ENCODE measurements at regions not wholly inside any gene's neighbourhood (a gene's known extent, or its start where the extent isn't known, plus 50 kb on each side); places are given as distances from the start of the nearest gene placed in this dataset.

DNA sequence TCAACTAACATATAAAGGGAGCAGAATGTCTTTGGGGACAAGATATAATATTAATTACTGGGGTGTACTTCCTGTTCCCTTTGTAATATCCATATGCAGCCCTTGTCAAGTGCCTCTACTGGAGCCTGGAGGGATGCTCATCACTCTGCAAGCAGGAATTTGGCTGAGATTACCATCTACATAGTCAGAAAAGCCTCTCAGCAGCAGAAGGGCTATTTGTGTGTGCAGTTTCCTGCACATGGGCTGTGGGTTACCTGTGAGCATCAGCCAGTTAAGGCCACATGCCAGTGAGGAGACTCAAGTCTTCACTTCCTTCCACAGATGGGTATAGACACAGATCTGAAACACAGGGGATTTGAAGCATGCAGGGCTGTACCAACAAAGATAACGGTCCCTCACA is 278.1 kb upstream of the PLSCR5 start:
- Histone ChIP-seq H3K36me3 (ENCODE audit: control insufficient read depth, insufficient read depth, low read length) (no peaks in the 10 kb centered on the region), H3K4me3 (ENCODE audit: low read depth, low read length) (no peak overlapping the region), H3K27me3 (ENCODE audit: control insufficient read depth, insufficient read depth, low read length) (no peaks in the 10 kb centered on the region)
- DNase-seq (ENCODE audit: low read depth): no peak
- CTCF ChIA-PET: interaction anchor here (0.7 kb wide), 1 partner anchor 47 kb away, joined by 3 read pairs; no protein-coding TSS in a partner anchor
- TF ChIP-seq, protein P1, sequence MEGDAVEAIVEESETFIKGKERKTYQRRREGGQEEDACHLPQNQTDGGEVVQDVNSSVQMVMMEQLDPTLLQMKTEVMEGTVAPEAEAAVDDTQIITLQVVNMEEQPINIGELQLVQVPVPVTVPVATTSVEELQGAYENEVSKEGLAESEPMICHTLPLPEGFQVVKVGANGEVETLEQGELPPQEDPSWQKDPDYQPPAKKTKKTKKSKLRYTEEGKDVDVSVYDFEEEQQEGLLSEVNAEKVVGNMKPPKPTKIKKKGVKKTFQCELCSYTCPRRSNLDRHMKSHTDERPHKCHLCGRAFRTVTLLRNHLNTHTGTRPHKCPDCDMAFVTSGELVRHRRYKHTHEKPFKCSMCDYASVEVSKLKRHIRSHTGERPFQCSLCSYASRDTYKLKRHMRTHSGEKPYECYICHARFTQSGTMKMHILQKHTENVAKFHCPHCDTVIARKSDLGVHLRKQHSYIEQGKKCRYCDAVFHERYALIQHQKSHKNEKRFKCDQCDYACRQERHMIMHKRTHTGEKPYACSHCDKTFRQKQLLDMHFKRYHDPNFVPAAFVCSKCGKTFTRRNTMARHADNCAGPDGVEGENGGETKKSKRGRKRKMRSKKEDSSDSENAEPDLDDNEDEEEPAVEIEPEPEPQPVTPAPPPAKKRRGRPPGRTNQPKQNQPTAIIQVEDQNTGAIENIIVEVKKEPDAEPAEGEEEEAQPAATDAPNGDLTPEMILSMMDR (IDR thresholded peaks at IDR 0.05; ENCODE audit: insufficient read depth, low read depth, low read length): no peak
- POLR2A ChIA-PET: no interaction called here

DNA sequence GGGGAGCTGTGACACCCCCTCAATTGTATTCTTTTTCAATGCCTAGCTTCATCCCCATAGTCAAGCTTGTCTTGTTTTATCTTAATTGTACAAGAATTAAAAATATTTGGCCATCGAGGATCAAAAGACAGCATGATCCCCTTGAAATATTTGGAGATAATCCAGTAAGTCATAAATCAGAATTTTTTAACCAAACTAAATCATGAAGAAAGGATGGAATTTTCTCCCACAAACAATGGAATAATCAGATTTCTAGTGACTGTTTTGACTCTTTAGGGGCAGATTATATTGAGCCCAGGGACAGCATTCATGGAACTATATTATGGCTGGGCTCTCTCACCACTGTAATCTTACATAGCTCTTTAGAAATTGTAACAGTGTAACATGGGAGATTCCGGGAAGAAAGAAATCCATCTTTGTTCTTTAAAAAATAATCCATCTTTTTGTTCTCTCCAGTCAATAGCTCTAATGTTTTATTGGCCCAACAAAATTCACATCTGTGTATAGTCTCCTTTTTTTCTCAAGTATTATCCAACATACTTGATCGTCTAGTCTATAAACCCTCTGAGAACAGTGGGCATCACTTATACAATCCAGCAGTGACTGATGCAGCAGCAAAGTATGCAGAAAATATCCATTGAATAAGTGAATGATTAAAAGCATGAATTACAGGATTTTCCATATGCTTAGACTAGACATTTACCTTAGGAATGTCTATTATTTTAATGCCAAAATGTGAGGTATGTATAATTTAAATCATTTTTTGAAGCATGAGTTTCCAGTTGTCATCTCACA is 277.0 kb upstream of the PLSCR5 start:
- H3K4me3 ChIP-seq (ENCODE audit: low read depth, low read length): no peak overlapping the region
- TF ChIP-seq, protein P1 (IDR thresholded peaks at IDR 0.05; ENCODE audit: insufficient read depth, low read depth, low read length): no peak
- ChIA-PET CTCF (interaction anchor here (0.6 to 0.7 kb wide), 3 partner anchors 48 to 310 kb away, joined by 3 read pairs; no protein-coding TSS in a partner anchor), POLR2A (no interaction called here)
- no peaks in the 10 kb centered on the region for H3K36me3 ChIP-seq (ENCODE audit: control insufficient read depth, insufficient read depth, low read length)
- no peaks in the 10 kb centered on the region for H3K27me3 ChIP-seq (ENCODE audit: control insufficient read depth, insufficient read depth, low read length)
- DNase-seq (ENCODE audit: low read depth): no peak

DNA sequence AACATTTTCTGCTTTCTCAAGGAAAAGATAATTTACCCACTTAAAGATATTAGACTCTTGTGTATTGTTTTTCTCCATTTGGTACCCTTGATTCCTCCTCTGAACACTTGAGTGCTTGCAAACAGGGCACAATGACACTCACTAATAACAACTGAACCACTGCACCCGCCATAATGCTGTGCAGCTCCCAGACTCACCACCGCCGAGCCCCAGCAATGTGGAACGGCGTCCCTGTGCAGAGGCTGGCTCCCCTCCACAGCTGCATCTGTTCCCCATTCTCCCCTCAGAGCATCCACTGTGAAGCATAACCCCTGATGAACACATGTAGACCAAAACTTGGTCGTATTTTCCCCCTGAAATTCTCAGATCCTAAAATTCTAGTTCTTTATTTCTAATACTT is 276.2 kb upstream of the PLSCR5 start:
- DNase-seq (ENCODE audit: low read depth): no peak
- Histone ChIP-seq H3K4me3 (ENCODE audit: low read depth, low read length) (no peak overlapping the region), H3K36me3 (ENCODE audit: control insufficient read depth, insufficient read depth, low read length) (no peaks in the 10 kb centered on the region), H3K27me3 (ENCODE audit: control insufficient read depth, insufficient read depth, low read length) (no peaks in the 10 kb centered on the region)
- TF ChIP-seq, protein P1 (IDR thresholded peaks at IDR 0.05; ENCODE audit: insufficient read depth, low read depth, low read length): no peak
- ChIA-PET POLR2A (no interaction called here), CTCF (no interaction called here)

DNA sequence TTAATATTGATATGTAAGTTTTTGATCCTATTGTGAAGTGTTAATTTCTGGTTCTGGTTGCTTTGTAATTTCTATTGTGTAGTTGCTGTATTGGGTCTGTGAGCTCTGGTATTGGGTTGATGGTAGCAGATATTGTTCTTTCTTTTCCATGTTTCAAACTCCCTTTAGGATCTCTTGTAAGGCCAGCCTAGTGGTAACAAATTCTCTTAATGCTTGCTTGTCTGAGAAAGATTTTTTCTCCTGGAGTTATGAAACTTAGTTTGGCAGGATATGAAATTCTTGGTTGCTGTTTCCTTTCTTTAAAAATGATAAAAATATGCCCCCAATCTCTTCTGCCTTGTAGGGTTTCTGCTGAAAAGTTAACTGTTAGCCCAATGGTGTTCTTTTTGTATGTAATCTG is 268.6 kb upstream of the PLSCR5 start:
- CTCF ChIA-PET: no interaction called here
- Histone ChIP-seq H3K4me3 (ENCODE audit: low read depth, low read length) (no peak overlapping the region), H3K36me3 (ENCODE audit: control insufficient read depth, insufficient read depth, low read length) (no peaks in the 10 kb centered on the region), H3K27me3 (ENCODE audit: control insufficient read depth, insufficient read depth, low read length) (no peaks in the 10 kb centered on the region)
- POLR2A ChIA-PET: no interaction called here
- TF ChIP-seq, protein P1 (IDR thresholded peaks at IDR 0.05; ENCODE audit: insufficient read depth, low read depth, low read length): no peak
- DNase-seq (ENCODE audit: low read depth): no peak

DNA sequence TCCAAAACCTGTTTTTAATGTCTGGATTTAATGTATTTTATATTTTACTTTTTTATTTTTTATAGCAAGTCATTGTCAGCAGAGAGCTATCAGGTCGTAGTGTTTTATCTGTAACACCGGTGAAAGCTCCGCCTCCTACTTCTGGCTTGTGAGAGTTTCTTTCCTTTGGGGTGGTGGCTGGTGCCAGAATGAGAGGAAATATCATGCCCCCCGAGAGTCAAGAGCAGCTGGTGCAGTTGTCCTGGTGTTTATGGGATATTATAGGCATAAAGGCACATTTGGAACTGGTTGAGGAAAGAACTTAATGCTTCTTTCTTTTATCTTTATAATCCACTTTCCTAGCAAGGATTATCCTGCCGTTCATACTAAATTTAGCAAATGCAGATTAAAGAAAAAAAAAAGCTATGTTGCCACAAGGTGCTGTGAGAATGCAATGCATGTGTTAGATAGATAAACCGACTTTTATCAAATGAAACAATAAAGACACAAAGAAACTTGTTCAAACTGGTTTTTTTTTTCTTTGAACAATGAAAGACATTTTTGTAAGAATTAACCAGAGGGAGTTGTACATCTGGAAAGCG is 260.1 kb upstream of the PLSCR5 start:
- ChIA-PET POLR2A (no interaction called here), CTCF (interaction anchor here (1.0 kb wide), 1 partner anchor 117 kb away, joined by 3 read pairs; no protein-coding TSS in a partner anchor)
- H3K36me3 ChIP-seq (ENCODE audit: control insufficient read depth, insufficient read depth, low read length): no peaks in the 10 kb centered on the region
- TF ChIP-seq, protein P1 (IDR thresholded peaks at IDR 0.05; ENCODE audit: insufficient read depth, low read depth, low read length): no peak
- DNase-seq (ENCODE audit: low read depth): no peak
- H3K4me3 ChIP-seq (ENCODE audit: low read depth, low read length): no peak overlapping the region
- no peaks in the 10 kb centered on the region for H3K27me3 ChIP-seq (ENCODE audit: control insufficient read depth, insufficient read depth, low read length)
